Tibial nerve (tissue), 3 donors: ENCODE measurements at regions not wholly inside any gene's neighbourhood (a gene's known extent, or its start where the extent isn't known, plus 50 kb on each side); places are given as distances from the start of the nearest gene placed in this dataset.

ENCODE experiments used
- CTCF ChIP-seq, 5 experiments: fragments of 200-600 bp in 3 of 5; fragments of 450-650 bp in 2 of 5; sonication (generic) in 3 of 5; IDR thresholded peaks; one replicate each; pipeline ENCODE4 v1.5.1; 2016 to 2019; ENCODE audit warnings: antibody characterized with exemption in 5 of 5, mild to moderate bottlenecking in 3 of 5, moderate library complexity in 2 of 5
- POLR2A ChIP-seq, 2 donors: fragments of 450-650 bp; IDR thresholded peaks; one replicate each; pipeline ENCODE4 v1.6.1; 2017; ENCODE audit warnings: antibody characterized with exemption in 2 of 2, mild to moderate bottlenecking in 2 of 2, moderate library complexity in 2 of 2

- no peak for TF ChIP-seq POLR2A (IDR thresholded peaks at IDR 0.05)
- no peak for TF ChIP-seq CTCF (IDR thresholded peaks at IDR 0.05)
Measured at GRCh38 chr20:11242320-11242719, 568.5 kb upstream of the JAG1 start.
